ENCODE measurements at regions not wholly inside any gene's neighbourhood (a gene's known extent, or its start where the extent isn't known, plus 50 kb on each side); places are given as distances from the start of the nearest gene placed in this dataset.
"Not testable (repeated sequence)": the region's sequence is repeated elsewhere in the genome, so short reads cannot be mapped to it uniquely, and the experiment has no call there.

- TF ChIP-seq ATF3 (IDR thresholded peaks at IDR 0.05) (no peak), RAD21 (IDR thresholded peaks at IDR 0.05; ENCODE audit: low read depth) (no peak), SIN3A (IDR thresholded peaks at IDR 0.05; ENCODE audit: low read depth) (no peak), ZFX (IDR thresholded peaks at IDR 0.05) (no peak), ZNF274 (IDR thresholded peaks at IDR 0.05; ENCODE audit: low read depth, low read length) (no peak), MAX (IDR thresholded peaks at IDR 0.05) (no peak), POLR2AphosphoS5 (IDR thresholded peaks at IDR 0.05; ENCODE audit: low read depth, low read length) (no peak), SRF (IDR thresholded peaks at IDR 0.05; ENCODE audit: low read depth) (no peak), EZH2phosphoT487 (IDR thresholded peaks at IDR 0.05; ENCODE audit: borderline replicate concordance) (no peak)
These were observed 365.3 kb downstream of the HHIPL2 start (continued) for GRCh38 chr1:222182641-222183040.

GRCh38 chr1:222181191-222181590, 366.7 kb downstream of the HHIPL2 start:
- H3K4me1 ChIP-seq (ENCODE audit: control insufficient read depth in 1 of 2, insufficient read depth in 2 of 2, low read length in 2 of 2) = no peaks in the 10 kb centered on the region
- intact Hi-C loops (cut with micrococcal nuclease) = no loop called here
- H3K27ac ChIP-seq (ENCODE audit: low read depth, low read length) = no peak overlapping the region
- H2AFZ ChIP-seq (ENCODE audit: low read depth, low read length, poor library complexity, severe bottlenecking) = no peak overlapping the region
- TF ChIP-seq POLR2A (IDR thresholded peaks at IDR 0.05; ENCODE audit: borderline replicate concordance, extremely low read depth, insufficient read depth, insufficient read length) = no peak
- no peak for TF ChIP-seq POLR2AphosphoS5 (IDR thresholded peaks at IDR 0.05; ENCODE audit: low read depth, low read length)
- no peak for TF ChIP-seq SP1 (IDR thresholded peaks at IDR 0.05; ENCODE audit: low read depth)
- TF ChIP-seq SRF (IDR thresholded peaks at IDR 0.05; ENCODE audit: low read depth) = no peak
- TF ChIP-seq ZFX (IDR thresholded peaks at IDR 0.05) = no peak
- TF ChIP-seq YY1 (IDR thresholded peaks at IDR 0.05; ENCODE audit: extremely low read depth, insufficient replicate concordance, low read depth, low read length) = no peak
- no peak for TF ChIP-seq MAX (IDR thresholded peaks at IDR 0.05)
- no peak for TF ChIP-seq EZH2 (IDR thresholded peaks at IDR 0.05)
- no peak for TF ChIP-seq SIN3A (IDR thresholded peaks at IDR 0.05; ENCODE audit: low read depth)
- no peak for TF ChIP-seq CBX3 (IDR thresholded peaks at IDR 0.05; ENCODE audit: low read depth)
- DNase-seq (ENCODE audit: low read depth, low spot score) (no peak), ATAC-seq (no peak)
- no peaks in the 10 kb centered on the region for H3K79me2 ChIP-seq (ENCODE audit: insufficient read depth, low read length)
- no peaks in the 10 kb centered on the region for H3K27me3 ChIP-seq (ENCODE audit: insufficient read depth, low read length)
- no peak overlapping the region for H3K4me2 ChIP-seq (ENCODE audit: low read length)
- H3K9ac ChIP-seq (ENCODE audit: low read length) = no peak overlapping the region
- ChIA-PET CTCF (interaction anchor here (0.7 kb wide), 1 partner anchor 11 kb away, joined by 3 read pairs; no protein-coding TSS in a partner anchor), POLR2A (no interaction called here), RAD21 (ENCODE audit: low non-redundant PET in 1 of 2, low total read pairs in 2 of 2, uncharacterized antibody in 2 of 2, unreplicated experiment in 2 of 2) (no interaction called here)
- no peaks in the 10 kb centered on the region for H3K9me2 ChIP-seq (ENCODE audit: insufficient read depth)
- H3K4me3 ChIP-seq (replicated peaks in 1 of 2; ENCODE audit: low read depth in 1 of 2, low read length in 2 of 2) = no peak overlapping the region
- no peaks in the 10 kb centered on the region for H3K9me3 ChIP-seq (ENCODE audit: control insufficient read depth in 1 of 2, insufficient read depth in 1 of 2, low read depth in 1 of 2, low read length in 2 of 2)
- no peaks in the 10 kb centered on the region for H3K36me3 ChIP-seq (ENCODE audit: control insufficient read depth in 1 of 2, insufficient read depth in 2 of 2, low read length in 2 of 2)
- H4K20me1 ChIP-seq (ENCODE audit: insufficient read depth) = no peaks in the 10 kb centered on the region
- BruUV-seq (replicated peaks) = no TSS peak

- CTCF ChIA-PET; H3K9me3 ChIP-seq (ENCODE audit: control insufficient read depth in 1 of 2, insufficient read depth in 1 of 2, low read depth in 1 of 2, low read length in 2 of 2); H3K4me2 ChIP-seq (ENCODE audit: low read length); RAD21 ChIA-PET (ENCODE audit: low non-redundant PET in 1 of 2, low total read pairs in 2 of 2, uncharacterized antibody in 2 of 2, unreplicated experiment in 2 of 2); H3K9ac ChIP-seq (ENCODE audit: low read length); POLR2A ChIA-PET; ATAC-seq; H3K27ac ChIP-seq (ENCODE audit: low read depth, low read length); H3K4me3 ChIP-seq (replicated peaks in 1 of 2; ENCODE audit: low read depth in 1 of 2, low read length in 2 of 2); H3K9me2 ChIP-seq (ENCODE audit: insufficient read depth); H2AFZ ChIP-seq (ENCODE audit: low read depth, low read length, poor library complexity, severe bottlenecking); H3K4me1 ChIP-seq (ENCODE audit: control insufficient read depth in 1 of 2, insufficient read depth in 2 of 2, low read length in 2 of 2); BruUV-seq (replicated peaks); intact Hi-C loops (cut with micrococcal nuclease); H3K27me3 ChIP-seq (ENCODE audit: insufficient read depth, low read length); H4K20me1 ChIP-seq (ENCODE audit: insufficient read depth); DNase-seq (ENCODE audit: low read depth, low spot score); H3K79me2 ChIP-seq (ENCODE audit: insufficient read depth, low read length); H3K36me3 ChIP-seq (ENCODE audit: control insufficient read depth in 1 of 2, insufficient read depth in 2 of 2, low read length in 2 of 2): not testable (repeated sequence)
These were observed 370.4 kb downstream of the HHIPL2 start for GRCh38 chr1:222177496-222177895.

Measured in HCT116 (cell line).